Fibroblast of lung (primary cell): ENCODE measurements at regions not wholly inside any gene's neighbourhood (a gene's known extent, or its start where the extent isn't known, plus 50 kb on each side); places are given as distances from the start of the nearest gene placed in this dataset.

Experiments used
- EZH2 ChIP-seq: IDR thresholded peaks from 2 replicates; pipeline ENCODE4 v1.5.1; 2012; ENCODE audit warnings: low read length, control low read depth, mild to moderate bottlenecking; ENCODE audit errors: missing control alignments
- TF ChIP-seq, protein P1 (sequence below), 2 donors: IDR thresholded peaks in 1 of 2; conservative IDR thresholded peaks in 1 of 2; 1 replicate in 1 of 2; 2 replicates in 1 of 2; pipeline ENCODE4 v1.5.1; 2011 to 2012; ENCODE audit warnings: low read length in 2 of 2, control low read depth in 1 of 2, inconsistent platforms in 1 of 2, low read depth in 1 of 2, mild to moderate bottlenecking in 1 of 2

DNA sequence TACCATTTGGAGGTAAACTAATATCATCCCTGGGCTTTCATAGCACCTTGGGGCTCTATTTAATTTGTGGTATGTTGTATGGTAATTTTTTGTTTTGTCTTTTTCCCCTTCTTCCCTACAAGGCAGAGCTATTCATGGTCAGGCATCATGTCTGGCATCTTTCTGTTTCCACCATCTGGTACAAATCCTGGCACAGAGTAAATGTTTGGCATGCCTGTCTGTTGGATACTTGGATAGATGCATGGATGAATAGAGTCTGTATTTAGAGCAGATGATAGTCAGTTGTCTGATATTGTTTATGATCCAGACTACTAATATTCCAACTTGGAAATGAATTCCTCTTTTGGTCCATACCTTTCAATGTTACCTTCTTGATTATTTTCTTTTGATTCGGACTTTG lies 139.8 kb downstream of the NEDD1 start:
- TF ChIP-seq, protein P1, sequence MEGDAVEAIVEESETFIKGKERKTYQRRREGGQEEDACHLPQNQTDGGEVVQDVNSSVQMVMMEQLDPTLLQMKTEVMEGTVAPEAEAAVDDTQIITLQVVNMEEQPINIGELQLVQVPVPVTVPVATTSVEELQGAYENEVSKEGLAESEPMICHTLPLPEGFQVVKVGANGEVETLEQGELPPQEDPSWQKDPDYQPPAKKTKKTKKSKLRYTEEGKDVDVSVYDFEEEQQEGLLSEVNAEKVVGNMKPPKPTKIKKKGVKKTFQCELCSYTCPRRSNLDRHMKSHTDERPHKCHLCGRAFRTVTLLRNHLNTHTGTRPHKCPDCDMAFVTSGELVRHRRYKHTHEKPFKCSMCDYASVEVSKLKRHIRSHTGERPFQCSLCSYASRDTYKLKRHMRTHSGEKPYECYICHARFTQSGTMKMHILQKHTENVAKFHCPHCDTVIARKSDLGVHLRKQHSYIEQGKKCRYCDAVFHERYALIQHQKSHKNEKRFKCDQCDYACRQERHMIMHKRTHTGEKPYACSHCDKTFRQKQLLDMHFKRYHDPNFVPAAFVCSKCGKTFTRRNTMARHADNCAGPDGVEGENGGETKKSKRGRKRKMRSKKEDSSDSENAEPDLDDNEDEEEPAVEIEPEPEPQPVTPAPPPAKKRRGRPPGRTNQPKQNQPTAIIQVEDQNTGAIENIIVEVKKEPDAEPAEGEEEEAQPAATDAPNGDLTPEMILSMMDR (conservative IDR thresholded peaks at IDR 0.05 in 1 of 2, IDR thresholded peaks at IDR 0.05 in 1 of 2; ENCODE audit: low read depth in 1 of 2, low read length in 2 of 2) = no peak
- no peak for TF ChIP-seq EZH2
